GM18505 (cell line): ENCODE measurements at regions not wholly inside any gene's neighbourhood (a gene's known extent, or its start where the extent isn't known, plus 50 kb on each side); places are given as distances from the start of the nearest gene placed in this dataset.
"Not testable (repeated sequence)": the region's sequence is repeated elsewhere in the genome, so short reads cannot be mapped to it uniquely, and the experiment has no call there.

Experiments
- ATAC-seq: cut with Tn5 transposase; IDR thresholded peaks from one replicate; pipeline ENCODE4 v1.9.1; 2021; ENCODE audit not compliant: unreplicated experiment
- POLR2A ChIP-seq: IDR thresholded peaks from 4 replicates; pipeline ENCODE4 v1.6.1; 2011; ENCODE audit warnings: borderline replicate concordance; ENCODE audit not compliant: insufficient read depth, insufficient read length; ENCODE audit errors: extremely low read depth

GRCh38 chr11:82082976-82083375 lies 650.7 kb downstream of the FAM181B start:
- no peak for TF ChIP-seq POLR2A
- ATAC-seq: no peak

GRCh38 chr11:82080160-82080559 lies 653.5 kb downstream of the FAM181B start:
- TF ChIP-seq POLR2A: no peak
- no peak for ATAC-seq

DNA sequence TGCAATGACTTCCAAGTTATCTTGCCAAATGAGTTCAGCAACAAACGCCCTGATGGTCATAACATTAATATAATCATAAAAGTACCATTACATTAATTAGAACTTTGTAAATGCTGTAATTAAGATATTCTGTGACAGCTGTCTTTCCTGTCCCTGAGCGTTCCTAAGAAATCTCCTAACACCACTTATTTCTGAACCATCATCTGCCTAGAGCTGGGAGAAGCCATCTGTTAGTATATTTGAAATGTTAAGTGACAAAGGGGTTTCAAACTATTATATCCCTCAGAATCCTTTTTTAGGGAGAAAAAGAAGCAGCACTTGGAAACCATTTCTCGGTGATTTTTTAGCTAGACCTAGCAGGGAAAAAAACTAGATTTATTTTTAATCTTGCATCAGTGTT lies 657.5 kb downstream of the FAM181B start:
- ATAC-seq: no peak
- no peak for TF ChIP-seq POLR2A

DNA sequence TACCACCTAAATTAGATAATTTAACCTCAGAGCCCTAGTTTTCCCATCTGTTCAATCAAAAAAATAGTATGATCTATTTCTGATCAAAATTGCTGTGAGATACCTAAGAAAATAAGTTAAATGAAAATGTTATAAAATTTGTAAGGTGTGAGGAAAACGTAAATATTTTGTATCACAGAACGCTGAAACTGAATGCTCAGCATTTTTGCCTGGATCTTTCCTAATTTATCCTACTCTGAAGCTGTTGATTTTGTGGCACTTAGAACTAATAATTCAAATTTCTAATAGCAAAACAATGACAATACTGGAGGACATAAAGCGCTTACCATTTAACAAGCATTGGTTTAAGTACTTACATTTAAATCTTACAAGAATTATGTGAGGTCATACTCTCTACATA lies 674.2 kb downstream of the FAM181B start:
- no peak for ATAC-seq
- no peak for TF ChIP-seq POLR2A

- ATAC-seq: no peak
- no peak for TF ChIP-seq POLR2A
Observed at GRCh38 chr11:82056450-82056849, 677.2 kb downstream of the FAM181B start.

DNA sequence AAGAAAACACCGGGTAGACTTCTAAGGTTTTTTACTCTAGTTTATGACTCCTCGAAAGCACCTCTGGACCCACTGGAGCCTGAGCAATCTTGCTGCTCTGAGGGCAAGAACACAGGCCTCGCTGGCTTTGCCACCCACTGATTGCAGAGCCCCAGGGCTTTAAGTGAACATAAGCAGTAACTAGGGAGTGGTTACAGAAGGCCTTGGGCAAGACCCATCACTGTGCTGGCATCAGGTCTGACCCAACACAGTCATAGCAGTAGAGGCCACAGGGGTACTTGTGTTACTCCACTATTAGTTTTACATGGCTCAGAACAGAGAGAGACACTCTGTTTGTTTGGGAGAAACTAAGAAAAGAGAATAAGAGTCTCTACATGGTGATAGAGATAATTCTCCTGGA lies 684.5 kb downstream of the FAM181B start:
- no peak for TF ChIP-seq POLR2A
- ATAC-seq: no peak

GRCh38 chr11:82047200-82047599 lies 686.5 kb downstream of the FAM181B start:
- no peak for ATAC-seq
- no peak for TF ChIP-seq POLR2A

GRCh38 chr11:82046778-82047177 lies 686.9 kb downstream of the FAM181B start:
- TF ChIP-seq POLR2A: no peak
- ATAC-seq: no peak

GRCh38 chr11:82045748-82046457 lies 687.8 kb downstream of the FAM181B start:
- TF ChIP-seq POLR2A: no peak
- no peak for ATAC-seq

DNA sequence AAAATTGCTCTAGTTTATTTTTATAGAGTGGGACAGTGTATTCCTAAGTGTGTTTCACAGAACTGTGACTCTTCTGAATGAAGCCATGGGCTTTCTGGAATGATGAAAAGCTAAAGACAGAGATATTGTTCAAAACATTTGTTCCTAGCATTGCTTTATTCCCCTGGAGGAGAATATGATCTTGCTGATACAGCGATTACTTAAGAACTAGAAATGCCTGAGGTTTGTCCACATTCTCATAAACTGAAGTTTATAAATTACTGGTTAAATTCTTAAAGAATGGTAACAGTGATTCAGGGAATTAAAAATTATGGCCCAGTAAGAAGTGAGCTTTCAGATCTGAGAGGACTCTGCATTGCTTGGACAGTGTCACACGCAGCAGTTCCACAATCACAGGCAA lies 690.3 kb downstream of the FAM181B start:
- no peak for ATAC-seq

GRCh38 chr11:82041764-82042163 lies 691.9 kb downstream of the FAM181B start:
- no peak for ATAC-seq
- TF ChIP-seq POLR2A: no peak

More for the DNA sequence above, 690.3 kb downstream of the FAM181B start:
- TF ChIP-seq POLR2A: no peak

DNA sequence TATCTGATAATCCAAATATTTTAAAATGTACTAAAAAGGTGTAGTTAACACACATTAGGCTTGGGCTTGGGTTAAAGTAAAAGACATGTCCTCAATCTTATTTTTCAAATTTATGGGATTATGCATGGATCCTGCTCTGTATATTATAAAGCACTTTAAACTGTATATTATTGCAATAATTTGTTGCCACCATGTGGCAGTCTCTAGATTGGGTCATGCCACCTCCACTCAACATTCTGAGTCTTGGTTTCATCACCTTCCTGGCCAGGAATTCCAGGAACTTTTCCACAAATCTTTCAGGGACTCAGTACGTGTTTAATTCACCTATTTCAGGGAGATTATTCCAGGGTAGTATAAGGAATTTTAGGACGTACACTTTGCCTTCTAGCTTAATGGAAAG lies 695.5 kb downstream of the FAM181B start:
- TF ChIP-seq POLR2A: no peak
- ATAC-seq: no peak

- no peak for TF ChIP-seq POLR2A
- no peak for ATAC-seq
Observed at GRCh38 chr11:82034527-82034926, 699.1 kb downstream of the FAM181B start.

DNA sequence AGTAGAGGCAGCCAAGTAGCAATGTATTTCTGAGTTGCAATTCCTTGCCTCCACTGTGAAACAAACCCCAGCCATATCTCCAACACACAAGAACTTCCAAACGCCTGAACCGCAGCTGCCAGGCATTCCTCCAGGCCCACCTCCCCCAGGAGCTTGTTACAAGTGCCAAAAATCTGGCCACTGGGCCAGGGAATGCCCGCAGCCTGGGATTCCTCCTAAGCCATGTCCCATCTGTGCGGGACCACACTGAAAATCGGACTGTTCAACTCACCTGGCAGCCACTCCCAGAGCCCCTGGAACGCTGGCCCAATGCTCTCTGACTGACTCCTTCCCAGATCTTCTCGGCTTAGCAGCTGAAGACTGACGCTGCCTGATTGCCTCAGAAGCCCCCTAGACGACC lies 706.3 kb downstream of the FAM181B start:
- not testable (repeated sequence) for ATAC-seq

DNA sequence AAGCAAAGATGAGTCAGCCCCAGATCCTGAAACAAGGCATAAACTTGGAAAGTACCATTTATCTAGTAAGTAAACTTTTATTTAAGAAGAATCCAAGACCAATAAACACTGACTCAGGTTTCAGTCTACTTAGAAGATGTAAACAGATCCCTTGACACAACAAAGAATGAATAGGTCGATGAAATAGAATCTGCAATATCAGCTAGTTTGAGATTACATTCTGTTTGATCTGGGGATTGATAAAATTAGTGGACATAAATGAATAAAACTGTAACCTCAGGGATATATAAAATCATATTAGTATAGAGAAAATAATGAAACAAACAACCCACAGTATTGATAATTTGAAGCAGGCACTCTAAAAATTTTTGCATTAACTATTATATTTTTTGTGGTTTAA lies 708.9 kb downstream of the FAM181B start:
- no peak for ATAC-seq
- TF ChIP-seq POLR2A: no peak
